ENCODE measurements at regions not wholly inside any gene's neighbourhood (a gene's known extent, or its start where the extent isn't known, plus 50 kb on each side); places are given as distances from the start of the nearest gene placed in this dataset.
A peak's percentile ranks its signal among the peaks of the same experiment; 100 is the strongest.

DNA sequence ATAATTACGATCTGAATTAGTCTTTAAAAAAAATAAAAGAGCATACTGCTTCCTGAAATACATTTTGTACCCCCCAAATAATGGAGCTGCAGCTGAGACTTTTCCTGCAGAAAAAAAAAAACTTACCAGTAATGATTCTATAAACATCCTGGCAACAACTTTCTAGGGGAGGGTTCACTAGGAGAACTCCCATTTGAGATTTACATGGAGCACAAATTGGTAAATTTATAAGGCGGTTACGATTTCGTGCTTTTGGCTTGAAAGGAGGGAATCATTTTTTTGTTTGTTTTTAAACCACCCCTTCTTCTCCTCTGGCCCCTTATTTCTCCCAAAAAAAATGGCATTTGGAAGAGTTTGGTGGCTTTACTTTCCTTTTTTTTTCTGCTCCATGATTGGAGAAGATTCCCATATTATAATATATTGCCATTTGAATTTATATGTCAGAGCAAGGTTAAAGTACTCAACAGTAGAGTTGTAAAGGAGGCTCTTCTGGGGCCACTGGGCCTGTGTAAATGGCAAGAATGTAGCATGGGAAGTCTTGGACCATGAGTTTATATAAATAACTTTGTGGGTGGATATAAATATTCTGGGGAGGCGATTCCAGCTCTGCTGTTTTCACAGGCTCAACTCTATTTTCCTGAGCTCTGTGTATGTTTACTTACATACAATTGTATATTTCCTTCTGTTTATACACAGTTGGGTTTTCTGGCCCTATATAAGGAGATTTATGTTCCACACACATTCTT lies 159.9 kb downstream of the CSNK1G3 start:
- Histone ChIP-seq H2AFZ (ENCODE audit: low read length) (peak overlapping the region; percentile 74; the same call in 1 of the 2 replicates), H3K4me2 (ENCODE audit: insufficient read depth in 1 of 2, low read depth in 2 of 2, low read length in 2 of 2) (no peak overlapping the region)

More for the DNA sequence above, 159.9 kb downstream of the CSNK1G3 start:
- H3K27ac ChIP-seq (ENCODE audit: low read depth, low read length): no peak overlapping the region
- TF ChIP-seq POLR2AphosphoS5 (IDR thresholded peaks at IDR 0.05; ENCODE audit: low read depth, low read length): no peak
- TF ChIP-seq CHD1 (IDR thresholded peaks at IDR 0.05; ENCODE audit: low read depth, low read length): no peak
- no peak for TF ChIP-seq RBBP5 (IDR thresholded peaks at IDR 0.05; ENCODE audit: borderline replicate concordance, low read depth, low read length)
- no peak for TF ChIP-seq TAF7 (optimal IDR thresholded peaks at IDR 0.05; ENCODE audit: borderline replicate concordance, low read depth, low read length)
- no peak overlapping the region for H3K14ac ChIP-seq (ENCODE audit: insufficient read length)
- no peak overlapping the region for H3K4me3 ChIP-seq (ENCODE audit: extremely low read depth in 1 of 4, insufficient read depth in 2 of 4, low read depth in 3 of 4, low read length in 4 of 4)
- no peak overlapping the region for H2BK5ac ChIP-seq (ENCODE audit: low read depth, low read length)
- no peaks in the 10 kb centered on the region for H3K36me3 ChIP-seq (ENCODE audit: control insufficient read depth in 2 of 4, insufficient read depth in 4 of 4, low read length in 3 of 4)
- H2BK20ac ChIP-seq (ENCODE audit: low read length): no peak overlapping the region
- no peaks in the 10 kb centered on the region for H4K20me1 ChIP-seq (replicated peaks in 1 of 2; ENCODE audit: control insufficient read depth in 1 of 2, insufficient read depth in 2 of 2, low read length in 2 of 2)
- H3K79me2 ChIP-seq (ENCODE audit: control insufficient read depth in 1 of 2, insufficient read depth in 2 of 2, low read length in 2 of 2): no peaks in the 10 kb centered on the region
- no peak overlapping the region for H2AK5ac ChIP-seq (ENCODE audit: low read depth, low read length)
- no peak overlapping the region for H3K4ac ChIP-seq (replicated peaks; ENCODE audit: insufficient read length, low read depth, low read length)
- WGBS, 2 experiments (ENCODE audit: extremely low coverage in 1 of 2, insufficient coverage in 1 of 2, insufficient read length in 1 of 2, insufficient replicate concordance in 2 of 2, low coverage in 1 of 2, low lambda C conversion rate in 2 of 2, missing lambda C conversion rate in 1 of 2): 74% methylated on average over 5 of the region's 5 CpGs; no CpG with 5 or more reads in 1 of the 2 experiments
- peaks cover 0 to 9% (median 6%) of the 10 kb centered on the region in 4 experiments; a peak in 4 of 7 replicates for H3K4me1 ChIP-seq (replicated peaks in 1 of 4; ENCODE audit: control insufficient read depth in 3 of 4, insufficient read depth in 4 of 4, low read length in 3 of 4)
- no peak overlapping the region for H2BK12ac ChIP-seq (ENCODE audit: low read depth, low read length)
- no peak overlapping the region for H4K8ac ChIP-seq (ENCODE audit: extremely low read depth, insufficient read depth, low read length)
- no peak overlapping the region for H4K91ac ChIP-seq (replicated peaks; ENCODE audit: insufficient read length, low read length)
- no peak for DNase-seq (ENCODE audit: low read depth in 1 of 2, low spot score in 2 of 2)
- no peak overlapping the region for H2BK15ac ChIP-seq (ENCODE audit: low read length)
- no peaks in the 10 kb centered on the region for H3K9me3 ChIP-seq (ENCODE audit: insufficient read depth in 2 of 2, low read depth in 1 of 2, low read length in 1 of 2)
- H3K23ac ChIP-seq (ENCODE audit: insufficient read length): no peak overlapping the region
- peak overlapping the region; percentile 64 for H2BK120ac ChIP-seq (replicated peaks; ENCODE audit: low read depth, low read length)
- H4K5ac ChIP-seq (ENCODE audit: insufficient read length, low read depth, low read length): no peak overlapping the region
- CTCF ChIA-PET (ENCODE audit: partially characterized antibody): interaction anchor here (0.5 to 1.9 kb wide), 23 partner anchors 7 to 1842 kb away, joined by 3 to 6 read pairs (median 3); no protein-coding TSS in a partner anchor
- no peak overlapping the region for H3K9ac ChIP-seq (replicated peaks in 1 of 4; ENCODE audit: extremely low read depth in 1 of 4, low read depth in 3 of 4, low read length in 3 of 4)
- POLR2A ChIA-PET (ENCODE audit: partially characterized antibody): no interaction called here
- no peak for FAIRE-seq
- H3K79me1 ChIP-seq (ENCODE audit: low read depth, low read length): no peaks in the 10 kb centered on the region
- no peaks in the 10 kb centered on the region for H3K27me3 ChIP-seq (replicated peaks in 1 of 4; ENCODE audit: control insufficient read depth in 3 of 4, extremely low read depth in 1 of 4, insufficient read depth in 3 of 4, low read length in 3 of 4)
- H3K23me2 ChIP-seq (ENCODE audit: low read depth, low read length): no peaks in the 10 kb centered on the region
- H3K56ac ChIP-seq (replicated peaks; ENCODE audit: insufficient read length, low read depth, low read length): no peak overlapping the region
- H3K18ac ChIP-seq (ENCODE audit: extremely low read depth, low read length): no peak overlapping the region

Measured in H1 (cell line).